Smooth muscle cell of the brain vasculature (primary cell): ENCODE measurements at regions not wholly inside any gene's neighbourhood (a gene's known extent, or its start where the extent isn't known, plus 50 kb on each side); places are given as distances from the start of the nearest gene placed in this dataset.
A peak's percentile ranks its signal among the peaks of the same experiment; 100 is the strongest.

ENCODE experiments used
- DNase-seq: peaks from one replicate; pipeline ENCODE4 v3.0.0-alpha.2; 2012; ENCODE audit warnings: low read depth, low spot score

- DNase-seq: no peak
Measured at GRCh38 chr3:188940573-188940932, 231.2 kb upstream of the TPRG1 start.

DNA sequence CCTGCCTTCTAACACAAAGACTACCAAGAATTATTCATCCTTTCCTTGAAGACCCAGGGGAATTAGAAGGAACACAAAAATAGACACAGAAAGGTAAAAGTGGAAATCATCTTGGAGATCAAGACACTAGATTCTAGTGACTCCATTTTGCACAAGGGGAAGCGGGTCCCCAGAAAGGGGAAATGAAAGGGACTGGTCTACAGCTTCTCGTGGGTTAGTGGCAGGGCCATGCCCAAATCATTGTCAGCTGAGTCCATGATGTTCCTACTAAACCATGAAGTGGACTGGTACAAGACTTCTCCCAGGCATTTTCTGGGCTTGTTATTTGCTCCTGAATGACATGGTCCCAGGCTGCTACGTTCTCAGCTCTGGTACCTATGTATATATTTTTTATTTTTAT lies 230.7 kb upstream of the TPRG1 start:
- DNase-seq: no peak

DNA sequence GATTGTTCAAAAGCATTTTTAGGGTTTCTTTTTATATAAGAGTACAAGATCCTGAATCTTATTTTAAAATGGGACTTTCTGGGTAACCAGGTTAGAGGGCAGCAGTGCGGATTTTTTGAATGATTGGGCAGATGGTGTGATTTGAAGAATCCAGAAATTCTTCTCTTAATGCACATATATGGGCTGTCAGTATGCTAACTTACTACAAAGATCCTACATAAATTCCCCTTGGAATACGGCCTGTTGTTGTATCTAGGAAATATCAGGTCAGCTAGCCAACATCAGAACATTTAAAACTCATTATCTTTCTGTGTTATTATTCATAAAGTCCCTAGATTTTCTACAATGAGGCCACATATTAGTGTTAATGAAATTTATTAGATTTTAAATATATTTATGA lies 229.6 kb upstream of the TPRG1 start:
- no peak for DNase-seq

GRCh38 chr3:188943591-188943990 lies 228.2 kb upstream of the TPRG1 start:
- DNase-seq: no peak

DNA sequence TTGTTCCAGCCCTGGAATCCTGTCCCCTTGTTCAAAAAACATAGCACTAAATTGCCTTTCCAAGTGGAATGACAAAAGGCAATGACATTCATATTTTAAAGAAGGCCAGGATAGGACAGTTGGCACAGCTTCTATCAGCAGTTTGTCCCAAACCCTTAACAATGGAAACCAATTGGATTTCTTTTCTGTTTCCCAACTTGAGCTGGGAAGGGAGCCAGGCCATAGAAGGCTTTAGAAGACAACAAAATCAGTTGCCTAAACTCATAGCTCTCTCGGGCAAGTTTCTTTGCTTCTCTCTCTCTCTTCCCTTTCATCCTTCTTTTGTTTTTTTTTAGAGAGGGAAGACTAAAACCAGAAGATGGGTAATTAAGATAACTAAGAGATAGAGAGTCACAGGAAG lies 227.7 kb upstream of the TPRG1 start:
- DNase-seq: no peak

GRCh38 chr3:188946351-188947240 lies 225.2 kb upstream of the TPRG1 start:
- no peak for DNase-seq

- DNase-seq: peak; percentile 92
Measured at GRCh38 chr3:188947401-188948280, 224.1 kb upstream of the TPRG1 start.

GRCh38 chr3:188948281-188948996 lies 223.3 kb upstream of the TPRG1 start:
- DNase-seq: peak; percentile 69

DNA sequence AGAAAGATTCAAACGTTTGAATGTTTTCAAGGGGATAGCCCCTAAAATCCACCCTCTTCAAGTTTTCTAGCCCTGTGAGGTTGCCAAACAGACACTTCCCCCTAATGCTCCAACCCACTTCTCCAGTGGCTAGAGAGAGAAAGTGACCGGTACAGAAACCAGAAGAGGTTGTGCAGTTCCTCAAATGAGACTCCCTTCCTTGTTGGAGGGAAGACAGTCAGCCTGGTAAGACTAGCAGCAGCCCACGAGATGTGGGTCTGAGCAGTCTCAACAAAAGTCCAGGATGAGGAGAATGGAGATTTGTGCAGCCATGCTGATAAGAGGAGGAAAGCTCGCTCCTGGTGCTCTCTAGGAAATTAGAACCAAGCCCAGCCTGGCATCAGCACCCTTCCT lies 222.8 kb upstream of the TPRG1 start:
- DNase-seq: no peak

DNA sequence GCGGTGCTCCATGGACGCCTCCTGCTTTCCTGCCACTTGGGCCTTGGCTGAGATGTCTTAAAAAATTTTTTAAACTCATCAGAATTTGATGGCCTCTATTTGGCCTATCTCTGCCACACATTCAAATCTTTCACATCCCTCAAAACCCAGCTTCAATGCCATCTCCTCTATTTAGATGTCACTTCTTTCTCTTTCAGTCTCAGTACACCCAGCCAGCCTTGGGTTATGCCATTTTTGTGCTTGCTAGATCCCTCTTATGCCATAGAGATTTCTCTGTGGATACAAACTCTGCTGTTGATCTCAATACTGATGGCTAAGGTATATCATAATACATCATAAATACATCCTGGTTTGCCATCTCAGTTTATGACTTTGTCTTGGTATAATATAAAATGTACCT lies 222.3 kb upstream of the TPRG1 start:
- no peak for DNase-seq

- DNase-seq: no peak
Measured at GRCh38 chr3:188949996-188950395, 221.8 kb upstream of the TPRG1 start.

- DNase-seq: peak; percentile 95
Measured at GRCh38 chr3:188950832-188951489, 220.8 kb upstream of the TPRG1 start.

- no peak for DNase-seq
Measured at GRCh38 chr3:188951734-188952133, 220.0 kb upstream of the TPRG1 start.

GRCh38 chr3:188954590-188955208 lies 217.1 kb upstream of the TPRG1 start:
- DNase-seq: peak; percentile 79

DNA sequence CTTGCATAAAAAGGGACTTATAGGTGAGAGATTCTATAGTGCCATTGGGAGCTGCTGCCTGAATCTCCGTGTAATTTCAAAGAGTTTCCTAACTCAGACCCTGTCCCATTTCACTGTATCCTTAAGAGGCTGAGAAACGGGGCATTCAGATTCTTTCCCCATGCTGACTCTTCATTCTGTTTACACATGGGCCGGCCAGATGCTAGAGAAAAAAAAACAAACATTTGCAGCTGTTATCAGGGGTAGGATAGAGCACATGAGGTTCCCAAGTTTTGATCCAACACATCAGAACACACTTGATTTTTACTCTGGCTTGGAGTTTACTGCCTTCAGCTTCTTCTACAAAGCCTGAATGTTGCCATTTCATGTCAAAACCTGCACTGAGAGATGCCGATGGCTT lies 215.9 kb upstream of the TPRG1 start:
- no peak for DNase-seq

GRCh38 chr3:188956839-188957489 lies 214.8 kb upstream of the TPRG1 start:
- no peak for DNase-seq

- DNase-seq: no peak
Measured at GRCh38 chr3:188959013-188959412, 212.8 kb upstream of the TPRG1 start.

- DNase-seq: no peak
Measured at GRCh38 chr3:188962253-188963247, 209.2 kb upstream of the TPRG1 start.

DNA sequence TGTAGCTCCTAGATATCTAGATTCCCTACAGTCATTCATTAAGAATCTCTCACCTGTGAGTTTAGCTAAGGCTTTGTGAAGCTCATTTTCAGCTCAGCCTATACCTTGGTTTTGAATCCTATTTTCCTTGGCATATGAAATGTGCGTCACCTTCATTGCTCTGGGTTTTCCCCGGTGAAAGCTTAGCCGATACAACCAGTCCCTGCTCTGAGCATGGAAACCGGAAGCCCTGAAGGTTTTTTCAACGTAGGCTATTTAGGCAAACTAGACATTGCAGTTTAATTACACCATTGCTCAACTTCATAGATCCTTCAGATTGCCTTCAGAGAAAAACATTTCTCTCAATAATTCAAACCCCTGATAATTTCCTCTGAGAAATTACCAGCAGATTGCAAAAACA lies 206.8 kb upstream of the TPRG1 start:
- DNase-seq: no peak
